GM18858 (cell line): ENCODE measurements at regions not wholly inside any gene's neighbourhood (a gene's known extent, or its start where the extent isn't known, plus 50 kb on each side); places are given as distances from the start of the nearest gene placed in this dataset.
A peak's percentile ranks its signal among the peaks of the same experiment; 100 is the strongest.
"Not testable (repeated sequence)": the region's sequence is repeated elsewhere in the genome, so short reads cannot be mapped to it uniquely, and the experiment has no call there.

Source experiments
- ATAC-seq: cut with Tn5 transposase; IDR thresholded peaks from one replicate; pipeline ENCODE4 v1.9.1; 2021; ENCODE audit not compliant: unreplicated experiment

DNA sequence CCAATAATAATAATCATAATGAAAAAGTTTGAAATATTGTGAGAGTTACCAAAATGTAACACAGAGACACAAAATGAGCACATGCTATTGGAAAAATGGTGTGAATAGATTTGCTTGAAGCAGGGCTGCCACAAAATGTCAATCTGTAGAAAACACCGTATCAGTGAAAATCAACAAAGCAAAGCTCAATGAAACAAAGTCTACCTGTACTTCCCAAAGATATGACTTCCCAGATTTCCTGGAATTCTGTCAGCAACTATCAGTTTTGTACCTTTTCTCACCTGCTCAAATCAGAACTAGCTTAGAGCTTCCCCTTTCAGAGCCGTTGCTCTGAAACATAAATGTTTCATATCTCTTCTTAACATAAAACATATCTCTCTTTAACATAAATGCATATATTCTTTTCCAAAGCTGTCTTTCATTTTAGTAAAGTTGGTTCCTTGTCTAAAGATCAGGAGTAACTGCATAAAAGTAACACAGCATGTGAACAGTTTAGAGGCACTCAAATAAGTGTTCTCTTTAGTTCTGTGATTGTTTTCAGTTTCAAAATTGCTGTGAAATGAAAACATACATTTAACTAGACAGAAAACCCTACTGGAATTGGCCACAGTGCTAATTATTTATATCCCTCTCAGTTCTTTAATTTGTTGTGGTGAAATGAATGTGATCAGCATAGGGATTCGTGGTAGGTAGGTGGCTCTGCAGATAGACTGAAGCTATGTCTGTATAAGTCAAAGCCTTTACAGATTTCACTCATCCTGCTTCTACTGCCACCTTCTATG, 262.5 kb downstream of the KCNJ3 start:
- peak; percentile 74 for ATAC-seq

- no peak for ATAC-seq
Observed at GRCh38 chr2:154952346-154952980, 254.0 kb downstream of the KCNJ3 start.

DNA sequence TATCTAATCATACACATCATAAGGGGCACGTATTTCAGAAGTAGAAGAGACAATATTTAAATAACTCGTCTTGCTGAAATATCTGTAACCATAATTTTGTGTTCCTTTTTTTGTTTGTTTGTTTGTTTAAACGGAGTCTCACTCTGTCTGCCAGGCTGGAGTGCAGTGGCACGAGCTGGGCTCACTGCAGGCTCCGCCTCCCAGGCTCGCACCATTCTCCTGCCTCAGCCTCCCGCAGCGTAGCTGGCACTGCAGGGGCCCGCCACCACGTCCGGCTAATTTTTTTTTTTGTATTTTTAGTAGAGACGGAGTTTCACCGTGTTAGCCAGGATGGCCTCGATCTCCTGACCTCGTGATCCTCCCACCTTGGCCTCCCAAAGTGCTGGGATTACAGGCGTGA, 248.9 kb downstream of the KCNJ3 start:
- ATAC-seq, result not testable (repeated sequence)

GRCh38 chr2:154945984-154946383, 247.5 kb downstream of the KCNJ3 start:
- ATAC-seq, result no peak

DNA sequence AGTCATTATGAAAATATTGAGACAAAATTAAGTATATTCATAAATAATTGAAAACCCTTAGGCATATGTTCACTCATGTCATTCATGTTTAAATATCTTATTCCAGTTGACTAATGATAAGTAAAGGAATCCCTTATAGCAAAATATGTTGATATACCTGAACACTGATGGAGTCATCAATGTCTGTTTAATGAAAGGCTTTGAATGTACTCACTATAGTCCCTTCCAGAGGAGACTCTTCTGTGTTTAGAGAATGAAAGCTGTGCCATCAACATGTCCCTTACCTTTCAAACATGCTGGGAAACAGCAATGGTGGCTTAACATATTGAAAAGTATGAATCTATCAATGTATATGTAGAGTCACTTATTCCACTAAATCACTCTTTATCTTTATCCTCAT, 242.9 kb downstream of the KCNJ3 start:
- ATAC-seq, result no peak

DNA sequence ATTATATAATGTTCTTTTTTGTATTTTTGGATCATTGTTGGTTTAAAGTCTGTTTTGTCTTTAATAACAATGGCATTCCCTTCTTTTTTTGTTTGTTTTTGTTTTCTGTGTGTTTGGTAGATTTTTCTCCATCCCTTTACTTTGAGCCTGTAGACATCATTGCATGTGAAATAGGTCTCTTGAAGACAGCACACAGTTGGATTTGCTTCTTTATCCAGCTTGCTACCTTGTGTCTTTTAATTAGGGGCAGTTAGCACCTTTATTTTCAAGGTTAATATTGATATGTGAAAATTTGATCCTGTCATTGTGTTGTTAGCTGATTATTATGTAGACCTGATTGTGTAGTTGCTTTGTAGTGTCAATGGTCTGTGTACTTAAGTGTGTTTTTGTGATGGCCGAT, 235.7 kb downstream of the KCNJ3 start:
- ATAC-seq, result no peak

GRCh38 chr2:154924531-154924930, 226.0 kb downstream of the KCNJ3 start:
- ATAC-seq, result no peak

DNA sequence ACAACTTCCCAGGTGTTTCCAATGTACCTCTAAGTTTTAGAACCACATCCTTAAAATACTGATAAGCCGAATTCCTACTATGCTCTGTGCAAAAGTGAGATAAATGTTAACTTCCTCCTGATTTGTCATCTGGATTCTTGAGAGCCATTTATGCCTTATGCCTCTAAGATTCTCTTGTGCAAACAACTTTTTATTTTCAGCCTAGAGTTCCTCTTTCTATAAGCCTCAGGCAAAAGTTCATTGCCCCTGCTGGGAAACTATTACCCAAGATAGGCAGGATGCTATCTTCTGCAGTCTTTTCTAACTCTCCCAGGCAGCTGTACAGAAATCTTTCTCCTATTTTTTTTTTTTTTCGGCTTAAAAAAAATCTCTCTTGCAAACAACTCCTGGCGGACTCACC, 216.1 kb downstream of the KCNJ3 start:
- no peak for ATAC-seq

DNA sequence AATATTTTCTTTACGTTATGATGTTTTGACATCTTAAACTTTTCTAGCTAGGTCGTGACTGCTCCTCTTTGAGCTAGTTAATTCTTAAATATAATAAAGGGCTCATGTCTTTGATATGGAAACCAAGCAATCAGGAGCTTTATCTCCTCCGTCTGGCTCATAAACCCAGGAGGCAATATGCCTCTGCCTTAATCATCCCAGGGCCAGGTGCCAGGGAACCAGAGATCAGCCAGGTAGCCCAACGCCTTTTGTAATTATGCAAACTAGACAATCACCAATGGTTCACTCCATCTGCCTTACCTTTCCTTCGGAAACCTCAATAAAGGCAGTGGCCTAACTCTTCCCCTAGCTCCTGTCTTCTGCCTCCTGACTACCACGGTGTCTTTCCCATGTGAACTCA, 213.7 kb downstream of the KCNJ3 start:
- ATAC-seq, result no peak

GRCh38 chr2:154911729-154912128, 213.2 kb downstream of the KCNJ3 start:
- no peak for ATAC-seq

GRCh38 chr2:154910701-154911100, 212.2 kb downstream of the KCNJ3 start:
- ATAC-seq, result no peak

DNA sequence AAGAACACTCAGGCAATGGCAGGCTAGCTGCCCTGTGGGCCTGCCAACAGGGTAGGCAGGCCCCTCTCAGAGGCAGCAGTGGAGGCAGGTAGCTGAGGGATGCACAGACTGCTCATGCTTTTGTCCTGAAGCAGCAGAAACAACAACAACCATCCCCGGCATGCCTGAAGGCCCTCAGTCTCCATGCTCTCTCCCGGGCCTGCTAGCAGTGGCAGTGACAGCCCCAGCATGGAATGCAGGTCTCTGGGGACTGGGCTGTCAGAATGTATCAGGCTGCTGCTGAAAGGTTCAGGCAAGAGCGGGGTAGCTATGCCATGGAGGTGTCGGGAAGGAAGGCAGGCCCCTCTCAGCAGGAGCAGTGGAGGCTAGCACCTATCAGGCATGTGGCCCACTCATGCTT, 209.8 kb downstream of the KCNJ3 start:
- ATAC-seq, result no peak
